ENCODE measurements at regions not wholly inside any gene's neighbourhood (a gene's known extent, or its start where the extent isn't known, plus 50 kb on each side); places are given as distances from the start of the nearest gene placed in this dataset.

DNA sequence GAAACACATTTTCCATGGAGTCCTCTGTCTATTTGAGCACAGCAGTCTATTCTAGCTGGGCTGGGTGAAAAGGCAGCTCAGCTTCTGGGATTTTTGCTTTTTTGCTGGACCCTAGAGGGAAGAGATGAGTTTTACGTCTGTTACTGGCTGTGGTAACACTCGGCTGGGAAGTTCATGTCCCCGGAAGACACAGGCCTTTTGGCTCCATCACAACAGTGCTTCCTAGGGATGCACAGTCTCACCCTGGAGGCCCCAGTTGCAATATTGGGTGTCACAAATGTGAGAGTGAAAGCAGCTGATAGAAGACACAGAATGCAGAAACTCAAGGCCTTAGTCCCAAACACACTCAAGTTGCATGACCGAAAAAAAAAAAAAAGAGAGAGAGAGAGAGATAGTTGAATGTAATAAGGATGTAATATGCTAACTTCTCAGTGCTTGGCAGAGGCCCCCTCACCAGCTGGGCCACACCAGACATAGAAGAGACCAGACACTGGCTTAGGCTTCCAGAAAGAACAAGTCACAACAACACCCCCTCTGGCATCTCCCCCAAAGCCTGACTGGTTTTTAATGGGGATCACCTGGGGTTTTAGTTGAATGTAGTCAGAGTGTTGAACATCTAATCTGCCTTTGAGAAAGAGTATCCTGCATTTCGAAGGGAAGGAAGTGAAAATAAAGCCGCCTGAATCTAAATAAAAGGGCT is 545.4 kb upstream of the FZD8 start:
- Histone ChIP-seq H3K79me2 (ENCODE audit: control insufficient read depth in 1 of 2, insufficient read depth in 2 of 2, low read length in 2 of 2) (no peaks in the 10 kb centered on the region), H3K9ac (replicated peaks in 1 of 4; ENCODE audit: extremely low read depth in 1 of 4, low read depth in 3 of 4, low read length in 3 of 4) (no peak overlapping the region), H3K4me1 (replicated peaks in 1 of 4; ENCODE audit: control insufficient read depth in 3 of 4, insufficient read depth in 4 of 4, low read length in 3 of 4) (peaks cover 2 to 10% (median 6%) of the 10 kb centered on the region in 4 experiments; a peak in 6 of 7 replicates), H2BK20ac (ENCODE audit: low read length) (no peak overlapping the region; the same call in 1 of the 2 replicates), H3K27me3 (replicated peaks in 1 of 4; ENCODE audit: control insufficient read depth in 3 of 4, extremely low read depth in 1 of 4, insufficient read depth in 3 of 4, low read length in 3 of 4) (peaks cover 0 to 15% (median 5%) of the 10 kb centered on the region in 4 experiments; a peak in 6 of 7 replicates), H2BK120ac (replicated peaks; ENCODE audit: low read depth, low read length) (no peak overlapping the region), H3K9me3 (ENCODE audit: insufficient read depth in 2 of 2, low read depth in 1 of 2, low read length in 1 of 2) (peaks cover 12 to 16% of the 10 kb centered on the region in 2 experiments; a peak in 3 of 4 replicates), H3K18ac (ENCODE audit: extremely low read depth, low read length) (0 out of 2 replicates have a peak overlapping the region, but pooled peaks have one; percentile 1), H2BK15ac (ENCODE audit: low read length) (no peak overlapping the region), H3K27ac (ENCODE audit: low read depth, low read length) (no peak overlapping the region), H3K4ac (replicated peaks; ENCODE audit: insufficient read length, low read depth, low read length) (no peak overlapping the region), H3K4me3 (ENCODE audit: extremely low read depth in 1 of 4, insufficient read depth in 2 of 4, low read depth in 3 of 4, low read length in 4 of 4) (0 out of 8 replicates have a peak overlapping the region, but pooled peaks of 1 of the 4 experiments have one; percentile 6), H3K14ac (ENCODE audit: insufficient read length) (no peak overlapping the region), H4K8ac (ENCODE audit: extremely low read depth, insufficient read depth, low read length) (no peak overlapping the region), H3K36me3 (ENCODE audit: control insufficient read depth in 2 of 4, insufficient read depth in 4 of 4, low read length in 3 of 4) (no peaks in the 10 kb centered on the region), H2BK5ac (ENCODE audit: low read depth, low read length) (no peak overlapping the region), H2AFZ (ENCODE audit: low read length) (no peak overlapping the region), H4K5ac (ENCODE audit: insufficient read length, low read depth, low read length) (no peak overlapping the region), H3K23me2 (ENCODE audit: low read depth, low read length) (no peaks in the 10 kb centered on the region), H3K79me1 (ENCODE audit: low read depth, low read length) (no peaks in the 10 kb centered on the region), H3K23ac (ENCODE audit: insufficient read length) (no peak overlapping the region), H4K91ac (replicated peaks; ENCODE audit: insufficient read length, low read length) (no peak overlapping the region), H3K56ac (replicated peaks; ENCODE audit: insufficient read length, low read depth, low read length) (no peak overlapping the region), H4K20me1 (replicated peaks in 1 of 2; ENCODE audit: control insufficient read depth in 1 of 2, insufficient read depth in 2 of 2, low read length in 2 of 2) (no peaks in the 10 kb centered on the region), H3K4me2 (ENCODE audit: insufficient read depth in 1 of 2, low read depth in 2 of 2, low read length in 2 of 2) (peak overlapping the region in 1 of 2 experiments; percentile 41; a peak in 3 of 4 replicates), H2AK5ac (ENCODE audit: low read depth, low read length) (no peak overlapping the region), H2BK12ac (ENCODE audit: low read depth, low read length) (no peak overlapping the region; the same call in 1 of the 2 replicates)
- DNase-seq (ENCODE audit: low read depth in 1 of 2, low spot score in 2 of 2) (no peak), FAIRE-seq (peak; percentile 24)
- POLR2A ChIA-PET (ENCODE audit: partially characterized antibody): no interaction called here
- WGBS, 2 experiments (ENCODE audit: extremely low coverage in 1 of 2, insufficient coverage in 1 of 2, insufficient read length in 1 of 2, insufficient replicate concordance in 2 of 2, low coverage in 1 of 2, low lambda C conversion rate in 2 of 2, missing lambda C conversion rate in 1 of 2): 38% methylated on average over 6 of the region's 6 CpGs; no CpG with 5 or more reads in 1 of the 2 experiments
- CTCF ChIA-PET (ENCODE audit: partially characterized antibody): no interaction called here
- TF ChIP-seq SIN3A (conservative IDR thresholded peaks at IDR 0.05 in 1 of 2, IDR thresholded peaks at IDR 0.05 in 1 of 2; ENCODE audit: low read depth in 1 of 2, low read length in 2 of 2) (no peak), CBX5 (IDR thresholded peaks at IDR 0.05; ENCODE audit: low read depth, low read length) (no peak), SUZ12 (IDR thresholded peaks at IDR 0.05; ENCODE audit: low read length) (no peak), HDAC6 (IDR thresholded peaks at IDR 0.05; ENCODE audit: low read depth, low read length) (no peak), SP1 (IDR thresholded peaks at IDR 0.05; ENCODE audit: low read depth, low read length) (0 out of 2 replicates have a peak, but pooled peaks have one; percentile 10), SRF (IDR thresholded peaks at IDR 0.05; ENCODE audit: low read depth, low read length) (no peak), NANOG (IDR thresholded peaks at IDR 0.05; ENCODE audit: insufficient read depth, low read depth, low read length, poor library complexity, severe bottlenecking) (no peak)
- TF ChIP-seq, protein P1, sequence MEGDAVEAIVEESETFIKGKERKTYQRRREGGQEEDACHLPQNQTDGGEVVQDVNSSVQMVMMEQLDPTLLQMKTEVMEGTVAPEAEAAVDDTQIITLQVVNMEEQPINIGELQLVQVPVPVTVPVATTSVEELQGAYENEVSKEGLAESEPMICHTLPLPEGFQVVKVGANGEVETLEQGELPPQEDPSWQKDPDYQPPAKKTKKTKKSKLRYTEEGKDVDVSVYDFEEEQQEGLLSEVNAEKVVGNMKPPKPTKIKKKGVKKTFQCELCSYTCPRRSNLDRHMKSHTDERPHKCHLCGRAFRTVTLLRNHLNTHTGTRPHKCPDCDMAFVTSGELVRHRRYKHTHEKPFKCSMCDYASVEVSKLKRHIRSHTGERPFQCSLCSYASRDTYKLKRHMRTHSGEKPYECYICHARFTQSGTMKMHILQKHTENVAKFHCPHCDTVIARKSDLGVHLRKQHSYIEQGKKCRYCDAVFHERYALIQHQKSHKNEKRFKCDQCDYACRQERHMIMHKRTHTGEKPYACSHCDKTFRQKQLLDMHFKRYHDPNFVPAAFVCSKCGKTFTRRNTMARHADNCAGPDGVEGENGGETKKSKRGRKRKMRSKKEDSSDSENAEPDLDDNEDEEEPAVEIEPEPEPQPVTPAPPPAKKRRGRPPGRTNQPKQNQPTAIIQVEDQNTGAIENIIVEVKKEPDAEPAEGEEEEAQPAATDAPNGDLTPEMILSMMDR (IDR thresholded peaks at IDR 0.05; ENCODE audit: control extremely low read depth in 1 of 3, insufficient read depth in 1 of 3, low read depth in 1 of 3, low read length in 3 of 3): no peak
